GM19023 (cell line): ENCODE measurements at regions not wholly inside any gene's neighbourhood (a gene's known extent, or its start where the extent isn't known, plus 50 kb on each side); places are given as distances from the start of the nearest gene placed in this dataset.
"Not testable (repeated sequence)": the region's sequence is repeated elsewhere in the genome, so short reads cannot be mapped to it uniquely, and the experiment has no call there.

Experiments used
- ATAC-seq: cut with Tn5 transposase; IDR thresholded peaks from one replicate; pipeline ENCODE4 v1.9.1; 2021; ENCODE audit warnings: mild to moderate bottlenecking, moderate library complexity; ENCODE audit not compliant: unreplicated experiment

DNA sequence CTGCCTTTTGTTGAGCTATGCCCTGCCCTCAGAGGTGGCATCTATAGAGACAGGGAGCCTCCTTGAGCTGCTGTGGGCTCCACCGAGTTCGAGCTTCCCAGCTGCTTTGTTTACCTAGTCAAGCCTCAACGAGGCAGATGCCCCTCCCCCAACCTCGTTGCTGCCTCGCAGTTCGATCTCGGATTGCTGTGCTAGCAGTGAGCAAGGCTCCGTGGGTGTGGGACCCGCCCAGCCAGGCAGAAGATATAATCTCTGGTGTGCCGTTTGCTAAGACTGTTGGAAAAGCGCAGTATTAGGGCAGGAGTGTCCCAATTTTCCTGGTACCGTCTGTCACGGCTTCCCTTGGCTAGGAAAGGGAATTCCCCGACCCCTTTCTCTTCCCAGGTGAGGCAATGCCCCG, 88.4 kb upstream of the CDK6 start:
- no peak for ATAC-seq

DNA sequence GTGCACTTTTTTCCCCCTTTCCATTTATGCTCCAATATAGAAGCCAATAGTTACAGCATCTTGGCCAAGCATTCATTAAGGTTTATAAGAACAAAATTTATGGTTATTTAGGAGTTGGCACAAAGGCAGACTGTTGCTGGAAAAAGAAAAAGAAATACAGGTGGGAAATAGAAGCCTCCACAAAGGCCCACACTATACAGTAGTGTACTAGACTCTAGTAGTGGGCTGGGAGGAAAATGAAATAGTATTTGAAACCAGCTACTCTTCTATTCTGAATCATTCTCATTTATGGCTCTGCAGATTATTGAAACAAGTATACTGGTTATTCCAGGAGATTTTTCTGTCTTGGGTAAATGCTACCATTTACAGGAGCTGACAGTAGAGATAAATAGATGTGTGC, 80.9 kb upstream of the CDK6 start:
- no peak for ATAC-seq

DNA sequence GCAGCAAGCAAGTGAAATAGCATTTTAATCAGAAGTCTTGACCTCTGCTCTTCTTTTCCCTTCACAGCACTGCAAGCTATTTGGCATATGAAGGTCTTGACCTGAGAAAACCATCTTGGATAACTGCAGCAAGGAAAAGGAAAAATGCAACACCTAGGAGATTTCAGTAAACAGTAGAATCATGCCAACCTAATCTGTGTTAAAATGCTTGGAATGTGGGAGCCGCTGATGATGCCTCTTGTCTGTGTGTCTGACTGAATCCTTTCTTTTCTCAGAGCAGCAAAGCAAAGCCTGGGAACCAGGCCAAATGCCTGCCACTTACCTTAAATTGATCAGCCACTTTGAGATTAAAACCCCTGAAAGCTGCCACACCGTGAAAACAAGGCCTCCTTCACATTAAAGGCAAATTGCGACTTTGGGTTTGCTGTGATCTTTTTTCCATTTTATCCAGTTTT, 80.4 kb upstream of the CDK6 start:
- no peak for ATAC-seq

DNA sequence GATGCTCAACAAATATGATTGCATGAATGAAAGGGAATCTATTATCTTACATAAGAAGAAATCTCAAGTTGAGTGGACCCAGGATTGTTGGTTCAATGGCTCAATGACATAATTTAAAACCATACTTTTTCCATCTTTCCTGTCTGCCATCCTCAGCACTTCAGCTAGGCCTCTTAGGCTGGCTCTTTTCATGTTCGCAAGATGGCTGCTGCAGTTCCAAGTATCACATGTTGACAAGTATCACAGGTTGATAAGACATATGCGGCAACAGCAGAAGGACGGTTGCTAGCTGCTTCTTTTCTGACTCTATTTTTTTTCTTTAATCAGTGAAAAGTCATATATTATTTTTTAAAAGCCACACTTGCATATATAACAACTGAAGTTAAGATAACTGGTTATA, 79.0 kb upstream of the CDK6 start:
- ATAC-seq = no peak

DNA sequence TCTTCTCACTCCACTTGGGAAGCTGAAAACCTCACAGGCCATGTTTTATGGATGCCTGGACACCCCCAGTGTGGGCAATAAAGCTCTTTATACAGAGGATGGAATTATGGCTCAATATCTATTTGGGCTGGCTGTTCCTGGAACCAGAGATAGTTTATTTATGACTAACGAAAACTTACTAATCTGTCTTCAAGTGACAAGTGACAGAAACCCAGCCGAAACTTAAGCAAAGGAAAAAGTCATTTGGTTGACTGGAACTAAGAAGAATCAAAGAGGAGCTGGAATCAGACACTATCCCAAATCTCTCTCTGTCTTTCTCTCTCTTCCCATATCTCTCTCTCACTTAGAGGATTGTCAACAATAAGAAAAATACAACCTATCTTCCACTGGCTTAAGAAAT, 78.3 kb upstream of the CDK6 start:
- no peak for ATAC-seq

DNA sequence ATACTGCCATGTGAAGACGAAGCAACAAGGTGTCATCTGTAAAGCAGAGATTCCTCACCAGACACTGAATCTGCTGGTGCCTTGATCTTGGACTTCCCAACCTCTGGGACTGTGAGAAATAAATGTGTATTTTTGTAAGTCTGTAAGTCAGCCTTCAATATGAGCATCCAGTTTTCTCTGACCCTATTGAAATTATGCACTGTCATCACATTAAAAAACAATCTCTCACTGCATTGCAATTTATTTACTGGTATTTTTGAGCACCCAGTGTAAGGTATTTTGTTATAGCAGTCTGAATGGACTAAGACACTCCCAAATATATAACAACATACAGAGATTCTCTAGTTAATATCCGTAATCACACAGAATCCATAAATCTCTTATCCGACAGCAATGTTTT, 77.5 kb upstream of the CDK6 start:
- ATAC-seq = no peak

DNA sequence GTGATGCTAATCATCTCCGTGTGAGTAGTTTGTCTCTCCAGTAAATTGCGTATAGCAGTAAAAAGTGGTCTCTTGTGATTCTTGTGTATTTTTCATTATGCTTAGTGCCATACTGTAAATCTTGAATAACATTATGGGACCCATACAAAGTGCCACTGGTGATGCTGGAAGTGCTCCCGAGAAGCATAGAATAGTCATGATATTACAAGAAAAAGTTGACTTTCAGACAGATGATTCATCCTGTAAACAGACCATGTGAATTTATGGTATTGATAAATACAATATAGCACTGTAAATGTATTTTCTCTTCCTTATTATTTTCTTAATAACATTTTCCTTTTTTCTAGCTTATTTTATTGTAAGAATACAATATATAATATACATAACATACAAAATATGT, 74.6 kb upstream of the CDK6 start:
- ATAC-seq = no peak

DNA sequence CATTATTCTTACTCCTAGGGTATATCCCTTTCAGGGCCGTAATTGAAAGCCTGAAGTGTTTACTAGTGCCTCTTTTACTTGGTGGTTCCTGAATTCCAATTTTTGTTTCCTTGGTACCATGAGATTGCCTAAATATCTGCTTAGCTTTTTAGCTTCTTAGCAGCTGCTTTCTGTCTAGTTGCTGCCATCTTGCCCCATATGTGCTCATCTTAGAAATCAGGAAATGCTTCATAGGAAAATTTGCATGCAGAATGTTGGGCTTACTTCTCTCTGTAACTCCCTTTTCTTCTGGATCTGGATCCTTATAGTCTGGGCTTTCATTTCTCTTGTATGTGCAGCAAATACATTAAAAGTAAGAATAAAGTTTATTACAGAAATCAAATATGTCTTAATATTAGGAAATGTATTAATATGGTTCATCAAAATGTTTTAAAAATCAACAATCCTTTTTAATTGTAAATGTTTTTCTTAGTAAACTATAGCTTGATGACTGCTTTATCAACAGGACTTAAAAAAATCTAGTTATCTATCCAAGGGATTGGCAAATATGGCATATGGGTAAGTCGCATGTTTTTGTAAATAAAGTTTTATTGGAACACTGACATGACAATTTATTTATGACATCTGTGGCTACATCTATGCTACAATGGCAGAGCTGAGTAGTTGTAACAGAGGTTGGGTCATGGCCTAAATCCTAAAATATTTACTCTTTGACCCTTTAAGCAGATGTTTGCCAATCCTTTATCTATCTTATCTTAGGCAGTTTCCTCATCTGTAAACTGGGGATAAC, 73.5 kb upstream of the CDK6 start:
- ATAC-seq = no peak

DNA sequence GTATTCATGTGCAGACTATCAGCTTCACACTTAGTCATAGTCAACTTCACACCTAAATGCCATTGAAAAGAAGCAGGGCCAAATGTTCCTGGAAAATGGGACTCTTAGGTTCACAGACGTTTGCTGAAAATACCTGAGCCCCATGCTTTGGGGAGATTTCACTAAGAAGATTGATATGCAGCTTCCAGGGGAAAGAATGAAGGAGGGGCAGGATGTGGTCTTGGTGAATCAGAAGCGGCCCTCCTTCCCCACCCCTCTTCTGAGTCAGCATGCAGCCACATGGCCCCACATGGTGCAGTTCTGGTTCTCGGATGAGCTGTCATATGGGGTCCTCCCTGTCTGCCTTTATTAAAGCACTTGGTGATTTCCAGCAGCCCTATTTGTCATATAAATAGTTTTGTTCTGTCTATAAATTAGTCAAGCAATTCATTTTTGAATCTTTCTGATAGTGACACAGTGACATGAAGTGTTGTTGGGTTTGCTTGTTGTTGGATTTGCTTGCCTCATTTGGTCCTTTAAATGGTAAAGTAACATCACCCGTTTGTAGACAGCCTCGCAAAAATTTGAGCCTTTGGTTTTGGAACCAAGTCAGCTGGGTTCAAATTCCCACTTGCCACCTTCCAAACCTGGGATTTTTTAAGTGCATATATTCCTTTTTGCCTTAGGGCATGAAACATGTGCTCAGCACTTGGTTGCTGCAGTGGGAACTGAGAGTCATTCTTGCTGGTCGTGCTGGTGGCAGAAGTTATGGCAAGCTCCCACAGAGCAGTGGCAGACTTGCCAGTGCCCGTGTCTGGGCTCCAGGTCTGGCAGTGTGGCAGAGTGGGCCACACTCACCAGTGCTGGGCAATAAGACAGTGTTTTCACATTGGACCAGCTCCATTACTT, 68.1 kb upstream of the CDK6 start:
- ATAC-seq = peak; percentile 99

DNA sequence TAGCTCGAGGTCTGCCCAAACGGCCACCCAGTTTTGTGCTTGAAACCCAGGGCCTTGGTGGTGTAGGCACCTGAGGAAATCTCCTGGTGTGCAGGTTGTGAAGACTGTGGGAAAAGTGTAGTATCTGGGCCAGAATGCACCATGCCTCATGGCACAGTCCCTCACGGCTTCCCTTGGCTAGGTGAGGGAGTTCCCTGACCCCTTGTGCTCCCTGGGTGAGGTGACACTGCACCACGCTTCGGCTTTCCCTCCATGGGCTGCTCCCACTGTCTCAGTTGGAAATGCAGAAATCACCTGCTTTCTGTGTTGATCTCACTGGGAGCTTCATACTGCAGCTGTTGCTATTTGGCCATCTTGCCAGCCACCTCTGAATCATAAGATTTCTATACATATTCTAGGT, 62.4 kb upstream of the CDK6 start:
- no peak for ATAC-seq

DNA sequence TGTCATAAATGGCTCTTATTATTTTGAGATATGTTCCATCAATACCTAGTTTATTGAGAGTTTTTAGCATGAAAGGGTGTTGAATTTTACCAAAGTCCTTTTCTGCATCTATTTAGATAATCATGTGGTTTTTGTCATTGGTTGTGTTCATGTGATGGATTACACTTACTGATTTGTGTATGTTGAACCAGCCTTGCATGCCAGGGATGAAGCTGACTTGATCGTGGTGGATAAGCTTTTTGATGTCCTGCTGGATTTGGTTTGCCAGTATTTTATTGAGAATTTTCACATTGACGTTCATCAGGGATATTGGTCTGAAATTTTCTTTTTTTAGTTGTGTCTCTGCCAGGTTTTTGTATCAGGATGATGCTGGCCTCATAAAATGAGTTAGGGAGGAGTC, 58.5 kb upstream of the CDK6 start:
- ATAC-seq = not testable (repeated sequence)

DNA sequence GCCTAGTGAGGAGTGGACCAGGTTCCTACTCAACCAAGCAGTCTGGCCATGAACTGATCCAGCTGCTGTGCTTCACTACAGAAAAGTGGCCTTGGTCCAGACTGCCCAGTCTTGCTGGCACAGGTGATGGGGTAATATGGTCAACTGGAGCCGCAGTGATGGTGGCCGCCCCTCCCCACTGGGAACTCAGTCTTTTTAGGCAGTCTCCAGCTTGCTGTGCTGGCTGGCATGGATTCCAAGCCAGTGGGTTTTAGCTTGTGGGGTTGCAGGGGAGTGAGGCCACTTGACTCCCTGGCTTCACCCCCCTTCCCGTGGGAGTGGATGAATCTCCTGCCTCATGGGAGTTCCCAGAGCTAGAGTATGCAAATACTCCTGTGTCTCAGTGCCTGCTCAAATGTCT, 52.7 kb upstream of the CDK6 start:
- no peak for ATAC-seq
